ENCODE measurements at regions not wholly inside any gene's neighbourhood (a gene's known extent, or its start where the extent isn't known, plus 50 kb on each side); places are given as distances from the start of the nearest gene placed in this dataset.

DNA sequence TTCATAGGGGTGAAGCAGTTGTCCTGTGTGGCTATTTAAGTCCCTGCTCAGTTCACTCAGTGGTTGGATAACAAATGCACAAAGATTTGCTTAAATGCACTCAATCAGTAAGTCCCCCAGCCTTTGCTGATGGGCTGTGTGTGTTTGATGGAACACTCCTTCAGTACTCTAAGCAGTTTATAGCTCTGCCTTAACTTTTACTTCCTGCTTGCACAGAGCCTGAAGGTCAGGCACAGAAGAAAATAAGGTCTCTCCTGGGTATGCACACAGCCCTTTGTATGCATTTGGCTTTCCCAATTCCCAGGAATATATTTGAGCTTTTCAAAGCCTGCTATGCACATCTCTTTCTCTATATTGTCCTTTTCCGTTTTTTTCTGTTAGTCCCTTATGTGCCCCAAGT lies 208.7 kb upstream of the STK17B start:
- TF ChIP-seq CTCF (IDR thresholded peaks at IDR 0.05; ENCODE audit: poor library complexity): no peak
- no peak for TF ChIP-seq EZH2 (IDR thresholded peaks at IDR 0.05; ENCODE audit: borderline replicate concordance)

Data from hepatocyte (in vitro differentiated cells).